HL-60 (cell line): ENCODE measurements at regions not wholly inside any gene's neighbourhood (a gene's known extent, or its start where the extent isn't known, plus 50 kb on each side); places are given as distances from the start of the nearest gene placed in this dataset.

ENCODE experiments used
- GABPA ChIP-seq: IDR thresholded peaks from 2 replicates; pipeline ENCODE4 v1.6.1; 2012; ENCODE audit warnings: low read depth
- POLR2AphosphoS5 ChIP-seq: IDR thresholded peaks from 2 replicates; pipeline ENCODE4 v1.6.1; 2012; ENCODE audit warnings: low read depth
- SPI1 ChIP-seq: IDR thresholded peaks from 2 replicates; pipeline ENCODE4 v1.6.1; 2012; ENCODE audit warnings: low read depth, mild to moderate bottlenecking, borderline replicate concordance
- TF ChIP-seq, protein P1 (sequence below): IDR thresholded peaks from one replicate; pipeline ENCODE4 v1.5.1; 2011; ENCODE audit warnings: low read length, control low read depth, inconsistent platforms; ENCODE audit not compliant: insufficient read depth
- TF ChIP-seq, protein P2 (sequence below): IDR thresholded peaks from 2 replicates; pipeline ENCODE4 v1.6.1; 2012; ENCODE audit warnings: low read depth; ENCODE audit not compliant: insufficient replicate concordance

DNA sequence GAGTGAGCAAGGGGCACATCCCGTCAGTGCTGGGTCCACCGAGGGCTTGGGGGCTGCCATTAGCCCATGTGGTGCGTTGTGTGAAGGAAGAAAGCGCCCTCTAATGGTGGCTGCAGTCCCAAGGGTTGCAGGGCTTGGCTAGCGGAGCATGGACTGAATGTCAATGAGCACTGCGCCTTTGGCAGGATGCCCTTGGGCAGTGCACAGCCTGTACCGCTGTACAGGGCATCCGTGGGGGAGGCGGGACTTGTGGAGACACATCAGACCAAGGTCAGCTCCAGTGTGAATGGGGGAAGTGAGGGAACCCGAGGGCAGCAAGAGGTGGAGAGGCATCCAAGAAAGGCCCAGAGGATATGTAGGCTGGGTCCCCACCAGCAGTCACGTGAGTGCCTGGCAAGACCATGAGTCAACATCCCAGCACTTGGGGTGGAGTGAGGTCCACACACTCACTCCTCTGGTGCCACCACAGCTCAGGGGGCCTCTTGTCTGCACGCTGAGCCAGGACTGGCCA lies 75.5 kb upstream of the MED9 start:
- TF ChIP-seq, protein P1, sequence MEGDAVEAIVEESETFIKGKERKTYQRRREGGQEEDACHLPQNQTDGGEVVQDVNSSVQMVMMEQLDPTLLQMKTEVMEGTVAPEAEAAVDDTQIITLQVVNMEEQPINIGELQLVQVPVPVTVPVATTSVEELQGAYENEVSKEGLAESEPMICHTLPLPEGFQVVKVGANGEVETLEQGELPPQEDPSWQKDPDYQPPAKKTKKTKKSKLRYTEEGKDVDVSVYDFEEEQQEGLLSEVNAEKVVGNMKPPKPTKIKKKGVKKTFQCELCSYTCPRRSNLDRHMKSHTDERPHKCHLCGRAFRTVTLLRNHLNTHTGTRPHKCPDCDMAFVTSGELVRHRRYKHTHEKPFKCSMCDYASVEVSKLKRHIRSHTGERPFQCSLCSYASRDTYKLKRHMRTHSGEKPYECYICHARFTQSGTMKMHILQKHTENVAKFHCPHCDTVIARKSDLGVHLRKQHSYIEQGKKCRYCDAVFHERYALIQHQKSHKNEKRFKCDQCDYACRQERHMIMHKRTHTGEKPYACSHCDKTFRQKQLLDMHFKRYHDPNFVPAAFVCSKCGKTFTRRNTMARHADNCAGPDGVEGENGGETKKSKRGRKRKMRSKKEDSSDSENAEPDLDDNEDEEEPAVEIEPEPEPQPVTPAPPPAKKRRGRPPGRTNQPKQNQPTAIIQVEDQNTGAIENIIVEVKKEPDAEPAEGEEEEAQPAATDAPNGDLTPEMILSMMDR: no peak
- TF ChIP-seq, protein P2, sequence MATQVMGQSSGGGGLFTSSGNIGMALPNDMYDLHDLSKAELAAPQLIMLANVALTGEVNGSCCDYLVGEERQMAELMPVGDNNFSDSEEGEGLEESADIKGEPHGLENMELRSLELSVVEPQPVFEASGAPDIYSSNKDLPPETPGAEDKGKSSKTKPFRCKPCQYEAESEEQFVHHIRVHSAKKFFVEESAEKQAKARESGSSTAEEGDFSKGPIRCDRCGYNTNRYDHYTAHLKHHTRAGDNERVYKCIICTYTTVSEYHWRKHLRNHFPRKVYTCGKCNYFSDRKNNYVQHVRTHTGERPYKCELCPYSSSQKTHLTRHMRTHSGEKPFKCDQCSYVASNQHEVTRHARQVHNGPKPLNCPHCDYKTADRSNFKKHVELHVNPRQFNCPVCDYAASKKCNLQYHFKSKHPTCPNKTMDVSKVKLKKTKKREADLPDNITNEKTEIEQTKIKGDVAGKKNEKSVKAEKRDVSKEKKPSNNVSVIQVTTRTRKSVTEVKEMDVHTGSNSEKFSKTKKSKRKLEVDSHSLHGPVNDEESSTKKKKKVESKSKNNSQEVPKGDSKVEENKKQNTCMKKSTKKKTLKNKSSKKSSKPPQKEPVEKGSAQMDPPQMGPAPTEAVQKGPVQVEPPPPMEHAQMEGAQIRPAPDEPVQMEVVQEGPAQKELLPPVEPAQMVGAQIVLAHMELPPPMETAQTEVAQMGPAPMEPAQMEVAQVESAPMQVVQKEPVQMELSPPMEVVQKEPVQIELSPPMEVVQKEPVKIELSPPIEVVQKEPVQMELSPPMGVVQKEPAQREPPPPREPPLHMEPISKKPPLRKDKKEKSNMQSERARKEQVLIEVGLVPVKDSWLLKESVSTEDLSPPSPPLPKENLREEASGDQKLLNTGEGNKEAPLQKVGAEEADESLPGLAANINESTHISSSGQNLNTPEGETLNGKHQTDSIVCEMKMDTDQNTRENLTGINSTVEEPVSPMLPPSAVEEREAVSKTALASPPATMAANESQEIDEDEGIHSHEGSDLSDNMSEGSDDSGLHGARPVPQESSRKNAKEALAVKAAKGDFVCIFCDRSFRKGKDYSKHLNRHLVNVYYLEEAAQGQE: no peak
- TF ChIP-seq POLR2AphosphoS5 (no peak), GABPA (no peak), SPI1 (no peak)
